ENCODE measurements at regions not wholly inside any gene's neighbourhood (a gene's known extent, or its start where the extent isn't known, plus 50 kb on each side); places are given as distances from the start of the nearest gene placed in this dataset.

DNA sequence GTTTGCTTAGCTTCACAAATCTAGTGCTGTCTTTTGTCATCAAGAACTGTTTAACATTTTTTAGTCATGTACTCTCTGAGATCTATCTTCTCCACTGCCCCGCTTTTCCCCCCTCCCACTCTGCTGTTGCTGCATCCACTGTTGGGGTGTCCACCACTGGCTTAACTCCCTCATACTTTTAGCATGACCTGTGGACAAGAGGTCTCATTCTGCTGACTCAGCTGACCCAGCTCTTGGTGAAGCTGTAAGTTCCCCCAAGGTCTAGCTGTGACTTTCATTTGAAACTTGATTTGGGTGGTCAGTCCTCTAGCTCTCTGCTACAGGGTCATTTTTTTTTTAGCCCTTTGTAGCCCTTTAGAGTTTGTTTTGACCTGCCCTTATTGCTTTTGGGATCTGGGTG lies 427.2 kb downstream of the PLCL1 start:
- TF ChIP-seq, protein P1, sequence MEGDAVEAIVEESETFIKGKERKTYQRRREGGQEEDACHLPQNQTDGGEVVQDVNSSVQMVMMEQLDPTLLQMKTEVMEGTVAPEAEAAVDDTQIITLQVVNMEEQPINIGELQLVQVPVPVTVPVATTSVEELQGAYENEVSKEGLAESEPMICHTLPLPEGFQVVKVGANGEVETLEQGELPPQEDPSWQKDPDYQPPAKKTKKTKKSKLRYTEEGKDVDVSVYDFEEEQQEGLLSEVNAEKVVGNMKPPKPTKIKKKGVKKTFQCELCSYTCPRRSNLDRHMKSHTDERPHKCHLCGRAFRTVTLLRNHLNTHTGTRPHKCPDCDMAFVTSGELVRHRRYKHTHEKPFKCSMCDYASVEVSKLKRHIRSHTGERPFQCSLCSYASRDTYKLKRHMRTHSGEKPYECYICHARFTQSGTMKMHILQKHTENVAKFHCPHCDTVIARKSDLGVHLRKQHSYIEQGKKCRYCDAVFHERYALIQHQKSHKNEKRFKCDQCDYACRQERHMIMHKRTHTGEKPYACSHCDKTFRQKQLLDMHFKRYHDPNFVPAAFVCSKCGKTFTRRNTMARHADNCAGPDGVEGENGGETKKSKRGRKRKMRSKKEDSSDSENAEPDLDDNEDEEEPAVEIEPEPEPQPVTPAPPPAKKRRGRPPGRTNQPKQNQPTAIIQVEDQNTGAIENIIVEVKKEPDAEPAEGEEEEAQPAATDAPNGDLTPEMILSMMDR (IDR thresholded peaks at IDR 0.05) = no peak
- TF ChIP-seq POLR2A (IDR thresholded peaks at IDR 0.05) = no peak
- Histone ChIP-seq H3K36me3 (replicated peaks in 1 of 2) (no peaks in the 10 kb centered on the region), H3K9me3 (replicated peaks in 1 of 3) (no peaks in the 10 kb centered on the region), H3K4me3 (no peak overlapping the region), H3K27me3 (no peaks in the 10 kb centered on the region), H3K27ac (no peak overlapping the region), H3K4me1 (replicated peaks in 1 of 2) (no peaks in the 10 kb centered on the region)
- intact Hi-C loops (cut with DNase I) = no loop called here
- 88 to 97% (median 94%) methylated on average over 1 of the region's 1 CpG for WGBS, 4 donors
- DNase-seq = no peak

DNA sequence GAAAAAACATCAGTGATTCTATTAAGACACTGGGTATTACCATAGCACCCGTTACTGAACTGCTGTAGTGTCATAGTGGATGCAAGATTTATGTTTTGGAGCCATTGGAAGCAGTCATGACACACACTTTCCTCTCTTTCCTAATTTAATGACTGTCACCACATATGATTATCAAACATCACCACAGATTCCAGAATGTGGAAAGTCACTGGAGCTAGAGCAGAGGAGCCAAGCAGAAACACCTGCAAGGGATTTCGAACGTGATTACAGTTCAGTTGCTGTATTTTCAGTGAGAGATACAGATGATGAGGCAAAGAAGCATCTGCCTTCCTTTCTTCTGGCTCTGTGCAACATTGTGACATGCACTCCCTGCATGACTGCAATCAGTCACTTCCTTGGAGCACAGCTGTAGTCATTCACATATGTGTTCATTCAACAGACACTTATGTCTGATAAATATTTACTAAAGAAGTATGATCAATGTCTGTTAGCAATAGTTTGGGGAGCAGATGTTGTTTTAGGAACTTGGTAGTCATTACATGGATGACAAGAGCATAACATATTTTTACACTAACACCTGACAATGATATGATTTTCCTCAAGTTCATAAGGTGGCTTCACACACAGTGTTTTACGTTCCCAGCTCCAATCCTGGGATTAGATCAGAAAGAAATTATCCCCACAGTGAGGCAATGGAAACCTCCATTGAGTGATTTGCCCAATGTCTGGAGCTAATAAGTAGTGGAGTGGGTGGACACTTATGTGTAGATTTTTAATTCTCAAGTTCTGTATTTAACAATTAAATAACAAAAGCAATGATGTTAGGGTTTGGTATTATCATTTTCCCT lies 416.6 kb downstream of the PLCL1 start:
- no peaks in the 10 kb centered on the region for H3K36me3 ChIP-seq (replicated peaks in 1 of 2)
- intact Hi-C loops (cut with DNase I) = no loop called here
- no peak for DNase-seq
- H3K4me3 ChIP-seq = no peak overlapping the region
- no peaks in the 10 kb centered on the region for H3K27me3 ChIP-seq
- H3K27ac ChIP-seq = no peak overlapping the region
- H3K4me1 ChIP-seq (replicated peaks in 1 of 2) = no peaks in the 10 kb centered on the region
- TF ChIP-seq, protein P1 (IDR thresholded peaks at IDR 0.05) = no peak
- TF ChIP-seq POLR2A (IDR thresholded peaks at IDR 0.05) = no peak
- no peaks in the 10 kb centered on the region for H3K9me3 ChIP-seq (replicated peaks in 1 of 3)
- WGBS, 4 donors = 59 to 72% (median 66%) methylated on average over 4 of the region's 4 CpGs

DNA sequence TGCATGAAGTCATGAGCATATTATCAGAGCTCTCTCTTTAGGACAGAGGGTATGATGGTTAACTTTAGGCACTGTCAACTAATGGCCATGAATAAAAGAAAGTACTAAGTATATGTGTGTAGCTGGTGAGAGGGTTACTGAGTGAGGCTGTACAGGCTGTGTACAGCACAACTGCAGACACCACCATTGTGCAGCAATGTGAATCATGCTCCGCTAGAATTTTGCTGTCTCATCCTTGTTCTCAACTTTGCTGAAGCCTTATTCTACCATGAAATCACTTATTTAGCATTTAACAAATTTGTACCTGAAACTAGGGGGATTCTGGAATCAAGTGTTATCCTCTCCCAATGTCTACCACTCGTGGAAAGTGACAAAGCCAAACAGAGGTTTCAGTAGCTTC lies 414.9 kb downstream of the PLCL1 start:
- intact Hi-C loops (cut with DNase I) = no loop called here
- 64 to 68% (median 66%) methylated on average over 2 of the region's 2 CpGs for WGBS, 4 donors
- no peaks in the 10 kb centered on the region for H3K4me1 ChIP-seq (replicated peaks in 1 of 2)
- no peak overlapping the region for H3K4me3 ChIP-seq
- no peaks in the 10 kb centered on the region for H3K36me3 ChIP-seq (replicated peaks in 1 of 2)
- no peaks in the 10 kb centered on the region for H3K27me3 ChIP-seq
- H3K9me3 ChIP-seq (replicated peaks in 1 of 3) = no peaks in the 10 kb centered on the region
- TF ChIP-seq, protein P1 (IDR thresholded peaks at IDR 0.05) = no peak
- TF ChIP-seq POLR2A (IDR thresholded peaks at IDR 0.05) = no peak
- DNase-seq = no peak
- no peak overlapping the region for H3K27ac ChIP-seq

- WGBS, 4 donors = 86 to 90% (median 89%) methylated on average over 5 of the region's 5 CpGs
- H3K36me3 ChIP-seq (replicated peaks in 1 of 2) = no peaks in the 10 kb centered on the region
- TF ChIP-seq, protein P1 (IDR thresholded peaks at IDR 0.05) = no peak
- TF ChIP-seq POLR2A (IDR thresholded peaks at IDR 0.05) = no peak
These were observed 409.8 kb downstream of the PLCL1 start for GRCh38 chr2:198214114-198214596.

More at GRCh38 chr2:198214114-198214596, 409.8 kb downstream of the PLCL1 start:
- no peak for DNase-seq
- no peaks in the 10 kb centered on the region for H3K27me3 ChIP-seq
- H3K4me3 ChIP-seq = no peak overlapping the region
- no peaks in the 10 kb centered on the region for H3K4me1 ChIP-seq (replicated peaks in 1 of 2)
- intact Hi-C loops (cut with DNase I) = no loop called here
- H3K9me3 ChIP-seq (replicated peaks in 1 of 3) = no peaks in the 10 kb centered on the region
- no peak overlapping the region for H3K27ac ChIP-seq
